ENCODE measurements at regions not wholly inside any gene's neighbourhood (a gene's known extent, or its start where the extent isn't known, plus 50 kb on each side); places are given as distances from the start of the nearest gene placed in this dataset.

GRCh38 chr10:65470986-65471385 lies 1454.8 kb upstream of the LRRTM3 start:
- ATAC-seq: no peak
- TF ChIP-seq ZNF565 (CRISPR knock-in tag; conservative IDR thresholded peaks at IDR 0.05; ENCODE audit: low read depth) (no peak), TCF4 (CRISPR knock-in tag; IDR thresholded peaks at IDR 0.05; ENCODE audit: borderline replicate concordance) (no peak), ARNTL (CRISPR knock-in tag; IDR thresholded peaks at IDR 0.05; ENCODE audit: borderline replicate concordance, low read depth) (no peak), ZNF70 (CRISPR knock-in tag; IDR thresholded peaks at IDR 0.05) (no peak), PATZ1 (CRISPR knock-in tag; IDR thresholded peaks at IDR 0.05; ENCODE audit: borderline replicate concordance) (no peak), PPARA (CRISPR knock-in tag; IDR thresholded peaks at IDR 0.05; ENCODE audit: borderline replicate concordance) (no peak), OSR1 (CRISPR knock-in tag; IDR thresholded peaks at IDR 0.05) (no peak), ZC3H10 (CRISPR knock-in tag; IDR thresholded peaks at IDR 0.05) (no peak), CREB5 (CRISPR knock-in tag; IDR thresholded peaks at IDR 0.05; ENCODE audit: low read depth) (no peak), ISL1 (CRISPR knock-in tag; IDR thresholded peaks at IDR 0.05) (no peak), CSDC2 (CRISPR knock-in tag; IDR thresholded peaks at IDR 0.05) (no peak)

- no peak for ATAC-seq
- TF ChIP-seq, protein P1, sequence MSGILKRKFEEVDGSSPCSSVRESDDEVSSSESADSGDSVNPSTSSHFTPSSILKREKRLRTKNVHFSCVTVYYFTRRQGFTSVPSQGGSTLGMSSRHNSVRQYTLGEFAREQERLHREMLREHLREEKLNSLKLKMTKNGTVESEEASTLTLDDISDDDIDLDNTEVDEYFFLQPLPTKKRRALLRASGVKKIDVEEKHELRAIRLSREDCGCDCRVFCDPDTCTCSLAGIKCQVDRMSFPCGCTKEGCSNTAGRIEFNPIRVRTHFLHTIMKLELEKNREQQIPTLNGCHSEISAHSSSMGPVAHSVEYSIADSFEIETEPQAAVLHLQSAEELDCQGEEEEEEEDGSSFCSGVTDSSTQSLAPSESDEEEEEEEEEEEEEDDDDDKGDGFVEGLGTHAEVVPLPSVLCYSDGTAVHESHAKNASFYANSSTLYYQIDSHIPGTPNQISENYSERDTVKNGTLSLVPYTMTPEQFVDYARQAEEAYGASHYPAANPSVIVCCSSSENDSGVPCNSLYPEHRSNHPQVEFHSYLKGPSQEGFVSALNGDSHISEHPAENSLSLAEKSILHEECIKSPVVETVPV (CRISPR knock-in tag; IDR thresholded peaks at IDR 0.05): no peak
- TF ChIP-seq ZNF565 (CRISPR knock-in tag; conservative IDR thresholded peaks at IDR 0.05; ENCODE audit: low read depth) (no peak), ZC3H10 (CRISPR knock-in tag; IDR thresholded peaks at IDR 0.05) (no peak), POU6F1 (CRISPR knock-in tag; IDR thresholded peaks at IDR 0.05; ENCODE audit: borderline replicate concordance, low read depth) (no peak), PPARA (CRISPR knock-in tag; IDR thresholded peaks at IDR 0.05; ENCODE audit: borderline replicate concordance) (no peak), RARB (CRISPR knock-in tag; IDR thresholded peaks at IDR 0.05) (no peak), CREB5 (CRISPR knock-in tag; IDR thresholded peaks at IDR 0.05; ENCODE audit: low read depth) (no peak), BACH2 (CRISPR knock-in tag; IDR thresholded peaks at IDR 0.05; ENCODE audit: borderline replicate concordance) (no peak), CSDC2 (CRISPR knock-in tag; IDR thresholded peaks at IDR 0.05) (no peak), ZFP3 (CRISPR knock-in tag; IDR thresholded peaks at IDR 0.05) (no peak), ZNF70 (CRISPR knock-in tag; IDR thresholded peaks at IDR 0.05) (no peak), OSR1 (CRISPR knock-in tag; IDR thresholded peaks at IDR 0.05) (no peak), TOX (CRISPR knock-in tag; IDR thresholded peaks at IDR 0.05; ENCODE audit: borderline replicate concordance) (no peak), ZNF8 (CRISPR knock-in tag; IDR thresholded peaks at IDR 0.05) (no peak), PATZ1 (CRISPR knock-in tag; IDR thresholded peaks at IDR 0.05; ENCODE audit: borderline replicate concordance) (no peak), ISL1 (CRISPR knock-in tag; IDR thresholded peaks at IDR 0.05) (no peak), ESRRG (CRISPR knock-in tag; IDR thresholded peaks at IDR 0.05) (no peak), SNAI2 (CRISPR knock-in tag; IDR thresholded peaks at IDR 0.05) (no peak), ZFP30 (CRISPR knock-in tag; IDR thresholded peaks at IDR 0.05) (no peak)
- TF ChIP-seq, protein P2, sequence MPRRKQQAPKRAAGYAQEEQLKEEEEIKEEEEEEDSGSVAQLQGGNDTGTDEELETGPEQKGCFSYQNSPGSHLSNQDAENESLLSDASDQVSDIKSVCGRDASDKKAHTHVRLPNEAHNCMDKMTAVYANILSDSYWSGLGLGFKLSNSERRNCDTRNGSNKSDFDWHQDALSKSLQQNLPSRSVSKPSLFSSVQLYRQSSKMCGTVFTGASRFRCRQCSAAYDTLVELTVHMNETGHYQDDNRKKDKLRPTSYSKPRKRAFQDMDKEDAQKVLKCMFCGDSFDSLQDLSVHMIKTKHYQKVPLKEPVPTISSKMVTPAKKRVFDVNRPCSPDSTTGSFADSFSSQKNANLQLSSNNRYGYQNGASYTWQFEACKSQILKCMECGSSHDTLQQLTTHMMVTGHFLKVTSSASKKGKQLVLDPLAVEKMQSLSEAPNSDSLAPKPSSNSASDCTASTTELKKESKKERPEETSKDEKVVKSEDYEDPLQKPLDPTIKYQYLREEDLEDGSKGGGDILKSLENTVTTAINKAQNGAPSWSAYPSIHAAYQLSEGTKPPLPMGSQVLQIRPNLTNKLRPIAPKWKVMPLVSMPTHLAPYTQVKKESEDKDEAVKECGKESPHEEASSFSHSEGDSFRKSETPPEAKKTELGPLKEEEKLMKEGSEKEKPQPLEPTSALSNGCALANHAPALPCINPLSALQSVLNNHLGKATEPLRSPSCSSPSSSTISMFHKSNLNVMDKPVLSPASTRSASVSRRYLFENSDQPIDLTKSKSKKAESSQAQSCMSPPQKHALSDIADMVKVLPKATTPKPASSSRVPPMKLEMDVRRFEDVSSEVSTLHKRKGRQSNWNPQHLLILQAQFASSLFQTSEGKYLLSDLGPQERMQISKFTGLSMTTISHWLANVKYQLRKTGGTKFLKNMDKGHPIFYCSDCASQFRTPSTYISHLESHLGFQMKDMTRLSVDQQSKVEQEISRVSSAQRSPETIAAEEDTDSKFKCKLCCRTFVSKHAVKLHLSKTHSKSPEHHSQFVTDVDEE (CRISPR knock-in tag; IDR thresholded peaks at IDR 0.05): no peak
These were observed 1443.0 kb upstream of the LRRTM3 start for GRCh38 chr10:65482848-65483247.
